Peyer's patch (tissue), 4 donors: ENCODE measurements at regions not wholly inside any gene's neighbourhood (a gene's known extent, or its start where the extent isn't known, plus 50 kb on each side); places are given as distances from the start of the nearest gene placed in this dataset.

ENCODE experiments used
- DNase-seq, 3 donors: peaks; one replicate each; pipeline ENCODE4 v3.0.0-alpha.2; 2017 to 2019
- H3K27ac ChIP-seq, 4 donors: fragments of 200-600 bp; sonication (generic); one replicate each; pipeline ENCODE4 v1.5.1; 2016 to 2019
- H3K27me3 ChIP-seq, 2 donors: fragments of 200-600 bp; sonication (generic); one replicate each; pipeline ENCODE4 v1.5.1; 2019
- H3K36me3 ChIP-seq, 3 donors: fragments of 200-600 bp; sonication (generic); one replicate each; pipeline ENCODE4 v1.5.1; 2016 to 2019
- H3K4me1 ChIP-seq, 4 donors: fragments of 200-600 bp; sonication (generic); one replicate each; pipeline ENCODE4 v1.5.1; 2016 to 2019
- H3K4me3 ChIP-seq, 4 donors: fragments of 200-600 bp; sonication (generic); 1 replicate in 3 of 4; 2 replicates in 1 of 4; pipeline ENCODE4 v1.5.1; 2016 to 2019; ENCODE audit warnings: mild to moderate bottlenecking in 1 of 4
- H3K9me3 ChIP-seq, 4 donors: fragments of 200-600 bp; sonication (generic); one replicate each; pipeline ENCODE4 v1.5.1; 2016 to 2019; ENCODE audit warnings: mild to moderate bottlenecking in 1 of 4
- CTCF ChIP-seq, 6 experiments: fragments of 450-650 bp in 4 of 6; fragments of 200-600 bp in 2 of 6; sonication (generic) in 1 of 6; IDR thresholded peaks; one replicate each; pipeline ENCODE4 v1.5.1; 2017 to 2019; ENCODE audit warnings: antibody characterized with exemption in 6 of 6, mild to moderate bottlenecking in 3 of 6, moderate library complexity in 1 of 6
- POLR2A ChIP-seq, 2 donors: fragments of 450-650 bp; IDR thresholded peaks; one replicate each; pipeline ENCODE4 v1.5.1; 2017; ENCODE audit warnings: antibody characterized with exemption in 2 of 2, mild to moderate bottlenecking in 2 of 2, moderate library complexity in 2 of 2

- Histone ChIP-seq H3K9me3 (no peaks in the 10 kb centered on the region), H3K4me3 (no peak overlapping the region), H3K27ac (no peak overlapping the region), H3K27me3 (no peaks in the 10 kb centered on the region), H3K4me1 (no peaks in the 10 kb centered on the region), H3K36me3 (no peaks in the 10 kb centered on the region)
- TF ChIP-seq POLR2A (IDR thresholded peaks at IDR 0.05) (no peak), CTCF (IDR thresholded peaks at IDR 0.05) (no peak)
- DNase-seq = no peak
Observed at GRCh38 chr13:66099825-66100224, 1130.3 kb downstream of the PCDH9 start.

- no peak overlapping the region for H3K4me3 ChIP-seq
- H3K4me1 ChIP-seq = no peaks in the 10 kb centered on the region
- H3K27me3 ChIP-seq = no peaks in the 10 kb centered on the region
- TF ChIP-seq CTCF (IDR thresholded peaks at IDR 0.05) (no peak), POLR2A (IDR thresholded peaks at IDR 0.05) (no peak)
- no peaks in the 10 kb centered on the region for H3K9me3 ChIP-seq
- H3K36me3 ChIP-seq = no peaks in the 10 kb centered on the region
- H3K27ac ChIP-seq = no peak overlapping the region
- no peak for DNase-seq
Observed at GRCh38 chr13:66098931-66099628, 1131.1 kb downstream of the PCDH9 start.

GRCh38 chr13:66089711-66090110 lies 1140.4 kb downstream of the PCDH9 start:
- H3K27me3 ChIP-seq = no peaks in the 10 kb centered on the region
- H3K4me3 ChIP-seq = no peak overlapping the region
- H3K36me3 ChIP-seq = no peaks in the 10 kb centered on the region
- H3K4me1 ChIP-seq = no peaks in the 10 kb centered on the region
- no peak for DNase-seq
- TF ChIP-seq POLR2A (IDR thresholded peaks at IDR 0.05) (no peak), CTCF (IDR thresholded peaks at IDR 0.05) (no peak)
- H3K9me3 ChIP-seq = no peaks in the 10 kb centered on the region
- H3K27ac ChIP-seq = no peak overlapping the region

GRCh38 chr13:66087269-66087710 lies 1142.8 kb downstream of the PCDH9 start:
- Histone ChIP-seq H3K27ac (no peak overlapping the region), H3K4me3 (no peak overlapping the region), H3K9me3 (no peaks in the 10 kb centered on the region), H3K27me3 (no peaks in the 10 kb centered on the region), H3K4me1 (no peaks in the 10 kb centered on the region), H3K36me3 (no peaks in the 10 kb centered on the region)
- no peak for TF ChIP-seq CTCF (IDR thresholded peaks at IDR 0.05)
- TF ChIP-seq POLR2A (IDR thresholded peaks at IDR 0.05) = no peak
- no peak for DNase-seq

GRCh38 chr13:66077132-66077689 lies 1152.9 kb downstream of the PCDH9 start:
- H3K4me1 ChIP-seq = no peaks in the 10 kb centered on the region
- no peaks in the 10 kb centered on the region for H3K9me3 ChIP-seq
- DNase-seq = no peak
- no peaks in the 10 kb centered on the region for H3K36me3 ChIP-seq
- no peaks in the 10 kb centered on the region for H3K27me3 ChIP-seq
- no peak for TF ChIP-seq CTCF (IDR thresholded peaks at IDR 0.05)
- TF ChIP-seq POLR2A (IDR thresholded peaks at IDR 0.05) = no peak
- H3K27ac ChIP-seq = no peak overlapping the region
- H3K4me3 ChIP-seq = no peak overlapping the region
